GM12878 (cell line): ENCODE measurements at regions not wholly inside any gene's neighbourhood (a gene's known extent, or its start where the extent isn't known, plus 50 kb on each side); places are given as distances from the start of the nearest gene placed in this dataset.

Source experiments
- ATAC-seq: fragments of 200-7000 bp; cut with Tn5 transposase; 3 replicates; pipeline ENCODE4 v1.9.1; 2020; ENCODE audit warnings: mild to moderate bottlenecking, moderate library complexity
- BruUV-seq: library from RNA; stranded (reverse); fragments of 400-500 nt; replicated peaks from 2 replicates; lab custom pipeline; 2021; lab: Mats Ljungman, UMichigan
- CTCF ChIA-PET: fragments of 300-600 bp; sonication (Branson Sonifier 250); formaldehyde crosslinking; extraction: SDS; loops from one replicate; lab custom pipeline; 2021; ENCODE audit warnings: inconsistent platforms; lab: Yijun Ruan, JAX
- POLR2A ChIA-PET: fragments of 350-600 bp; formaldehyde crosslinking; extraction: SDS; loops from one replicate; lab custom pipeline; 2021; ENCODE audit warnings: inconsistent platforms; lab: Charles Lee
- RAD21 ChIA-PET: fragments of 300-600 bp; sonication (Branson Sonifier 250); formaldehyde crosslinking; loops from one replicate; lab custom pipeline; 2023; ENCODE audit warnings: antibody characterized with exemption; ENCODE audit not compliant: unreplicated experiment; lab: Charles Lee
- SMC1A ChIA-PET: fragments of 300-600 bp; sonication (Branson Sonifier 250); formaldehyde crosslinking; loops from one replicate; lab custom pipeline; 2023; ENCODE audit not compliant: unreplicated experiment, uncharacterized antibody; lab: Charles Lee
- DNase-seq: peaks from one replicate; pipeline ENCODE4 v3.0.0-alpha.2; 2011; ENCODE audit warnings: low read depth, low spot score
- FAIRE-seq: peaks from 3 replicates; lab custom pipeline; 2011; peaks lifted over from hg19 to GRCh38; lab: Jason Lieb, UNC
- H2AFZ ChIP-seq: 2 replicates; pipeline ENCODE4 v1.6.0; 2011; ENCODE audit warnings: low read depth, low read length, control low read depth; ENCODE audit not compliant: control insufficient read depth
- H3K27ac ChIP-seq: 2 replicates; pipeline ENCODE4 v1.5.1; 2011; ENCODE audit warnings: control low read depth; ENCODE audit not compliant: control insufficient read depth, insufficient read depth
- H3K27me3 ChIP-seq, 2 experiments: replicated peaks in 1 of 2; 2 replicates each; pipeline versions ENCODE4 v1.6.0 to v1.6.1; 2011; ENCODE audit warnings: low read length in 1 of 2; ENCODE audit not compliant: control insufficient read depth in 2 of 2, insufficient read depth in 2 of 2
- H3K36me3 ChIP-seq, 2 experiments: 2 replicates each; pipeline ENCODE4 v1.5.1; 2011; ENCODE audit warnings: low read length in 1 of 2; ENCODE audit not compliant: control insufficient read depth in 2 of 2, insufficient read depth in 2 of 2
- H3K4me1 ChIP-seq: 2 replicates; pipeline ENCODE4 v1.6.1; 2011; ENCODE audit warnings: mild to moderate bottlenecking, low read length, moderate library complexity, mixed read lengths; ENCODE audit not compliant: control insufficient read depth, insufficient read depth
- H3K4me2 ChIP-seq: 2 replicates; pipeline ENCODE4 v1.6.0; 2011; ENCODE audit warnings: control low read depth; ENCODE audit not compliant: control insufficient read depth, insufficient read depth
- H3K4me3 ChIP-seq: fragments of 200-600 bp; sonication (generic); 2 replicates; pipeline ENCODE4 v1.5.1; 2016
- H3K79me2 ChIP-seq: 2 replicates; pipeline ENCODE4 v1.6.0; 2011; ENCODE audit warnings: low read length; ENCODE audit not compliant: control insufficient read depth, insufficient read depth
- H3K9ac ChIP-seq: 2 replicates; pipeline ENCODE4 v1.8.0; 2011; ENCODE audit warnings: low read length, control low read depth, mixed read lengths; ENCODE audit not compliant: control insufficient read depth, insufficient read depth
- H3K9me3 ChIP-seq: replicated peaks from 3 replicates; pipeline ENCODE4 v1.5.1; 2011; ENCODE audit warnings: mild to moderate bottlenecking, low read length; ENCODE audit not compliant: control insufficient read depth, insufficient read depth
- H4K20me1 ChIP-seq: 2 replicates; pipeline ENCODE4 v1.6.0; 2011; ENCODE audit not compliant: control insufficient read depth, insufficient read depth
- ATF2 ChIP-seq: IDR thresholded peaks from 2 replicates; pipeline ENCODE4 v1.6.1; 2012; ENCODE audit warnings: low read length, inconsistent platforms
- CEBPB ChIP-seq, 2 experiments: fragments of 150-350 bp in 1 of 2; IDR thresholded peaks; 2 replicates each; pipeline ENCODE4 v1.6.1; 2012 to 2014; ENCODE audit warnings: low read depth in 2 of 2, low read length in 2 of 2, borderline replicate concordance in 1 of 2, inconsistent platforms in 1 of 2
- EED ChIP-seq: sonication (generic); IDR thresholded peaks from 2 replicates; pipeline ENCODE4 v1.6.1; 2016; ENCODE audit warnings: antibody characterized with exemption, low read depth
- ETV6 ChIP-seq, 2 experiments: fragments of 450-650 bp in 1 of 2; IDR thresholded peaks in 1 of 2; conservative IDR thresholded peaks in 1 of 2; 2 replicates each; pipeline ENCODE4 v1.6.1; 2014; ENCODE audit warnings: antibody characterized with exemption in 1 of 2, borderline replicate concordance in 1 of 2, low read depth in 1 of 2, mild to moderate bottlenecking in 1 of 2, moderate library complexity in 1 of 2
- HDAC2 ChIP-seq: fragments of 200-600 bp; sonication (generic); IDR thresholded peaks from 2 replicates; pipeline ENCODE4 v1.6.1; 2017
- HDGF ChIP-seq: fragments of 450-650 bp; IDR thresholded peaks from 2 replicates; pipeline ENCODE4 v1.6.1; 2016; ENCODE audit warnings: antibody characterized with exemption
- IRF5 ChIP-seq: fragments of 450-650 bp; IDR thresholded peaks from 2 replicates; pipeline ENCODE4 v1.6.1; 2017; ENCODE audit warnings: borderline replicate concordance
- MYB ChIP-seq: fragments of 150-350 bp; IDR thresholded peaks from 2 replicates; pipeline ENCODE4 v1.6.1; 2014; ENCODE audit warnings: mild to moderate bottlenecking, low read depth, low read length, borderline replicate concordance
- SMAD5 ChIP-seq: IDR thresholded peaks from 2 replicates; pipeline ENCODE4 v1.6.1; 2016; ENCODE audit warnings: antibody characterized with exemption, low read depth
- SMARCA5 ChIP-seq: fragments of 450-650 bp; IDR thresholded peaks from 2 replicates; pipeline ENCODE4 v1.6.1; 2017; ENCODE audit warnings: mild to moderate bottlenecking
- SP1 ChIP-seq: IDR thresholded peaks from one replicate; pipeline ENCODE4 v1.6.1; 2011; ENCODE audit warnings: low read depth, low read length
- TCF3 ChIP-seq: IDR thresholded peaks from 2 replicates; pipeline ENCODE4 v1.6.1; 2012; ENCODE audit warnings: low read depth, mild to moderate bottlenecking, low read length, borderline replicate concordance; ENCODE audit not compliant: insufficient read depth
- TCF7 ChIP-seq: IDR thresholded peaks from 2 replicates; pipeline ENCODE4 v1.6.1; 2014; ENCODE audit warnings: antibody characterized with exemption, borderline replicate concordance
- ZBTB40 ChIP-seq: fragments of 450-650 bp; IDR thresholded peaks from 2 replicates; pipeline ENCODE4 v1.6.1; 2016; ENCODE audit warnings: mild to moderate bottlenecking, moderate library complexity, borderline replicate concordance
- in situ Hi-C: fragments of 300-500 bp; cut with MboI; formaldehyde crosslinking; loops from 9 replicates; pipeline ENCODE4 v1.14.3; 2018; ENCODE audit warnings: mixed read lengths
- intact Hi-C: fragments of 100-400 bp; cut with micrococcal nuclease; formaldehyde crosslinking; loops from one replicate; pipeline ENCODE4 v1.14.2; 2022; ENCODE audit not compliant: unreplicated experiment

- no TSS peak for BruUV-seq
Measured at GRCh38 chr5:10116594-10116993, 133.1 kb downstream of the ATPSCKMT start.

More at GRCh38 chr5:10116594-10116993, 133.1 kb downstream of the ATPSCKMT start:
- ChIA-PET CTCF (no interaction called here), SMC1A (no interaction called here), RAD21 (no interaction called here), POLR2A (no interaction called here)
- no peaks in the 10 kb centered on the region for H4K20me1 ChIP-seq
- no peak overlapping the region for H3K9ac ChIP-seq
- no peak overlapping the region for H3K4me2 ChIP-seq
- no peak overlapping the region for H2AFZ ChIP-seq
- no peaks in the 10 kb centered on the region for H3K79me2 ChIP-seq
- ATAC-seq, result no peak
- H3K27me3 ChIP-seq, result no peaks in the 10 kb centered on the region
- no peak for FAIRE-seq
- no peak for TF ChIP-seq ZBTB40
- TF ChIP-seq HDGF, result no peak
- TF ChIP-seq MYB, result no peak
- TF ChIP-seq EED, result no peak
- no peak for TF ChIP-seq ETV6 (conservative IDR thresholded peaks at IDR 0.05 in 1 of 2, IDR thresholded peaks at IDR 0.05 in 1 of 2; ENCODE audit: borderline replicate concordance in 1 of 2, low read depth in 1 of 2)
- no peak for TF ChIP-seq SMARCA5
- TF ChIP-seq SP1, result no peak
- TF ChIP-seq IRF5, result no peak
- TF ChIP-seq HDAC2, result no peak
- no peak for TF ChIP-seq ATF2
- TF ChIP-seq SMAD5, result no peak
- TF ChIP-seq TCF3, result no peak
- TF ChIP-seq TCF7, result no peak
- no peak for TF ChIP-seq CEBPB (IDR thresholded peaks at IDR 0.05; ENCODE audit: borderline replicate concordance in 1 of 2, low read depth in 2 of 2, low read length in 2 of 2)
- no peak overlapping the region for H3K27ac ChIP-seq
- DNase-seq, result no peak
- in situ Hi-C loops, result no loop called here
- H3K9me3 ChIP-seq, result no peaks in the 10 kb centered on the region
- H3K4me3 ChIP-seq, result no peak overlapping the region
- intact Hi-C loops, result no loop called here
- no peaks in the 10 kb centered on the region for H3K36me3 ChIP-seq
- no peaks in the 10 kb centered on the region for H3K4me1 ChIP-seq
